Adrenal gland (tissue), 9 donors: ENCODE measurements at regions not wholly inside any gene's neighbourhood (a gene's known extent, or its start where the extent isn't known, plus 50 kb on each side); places are given as distances from the start of the nearest gene placed in this dataset.

Source experiments
- DNase-seq, 7 donors: peaks; one replicate each; pipeline ENCODE4 v3.0.0-alpha.2; 2019 to 2020
- H3K27ac ChIP-seq, 5 donors: fragments of 200-600 bp; sonication (generic) in 4 of 5; 1 replicate in 3 of 5; 2 replicates in 2 of 5; pipeline versions ENCODE4 v1.5.1 to v1.8.0; 2016 to 2020; ENCODE audit warnings: mild to moderate bottlenecking in 1 of 5
- H3K27me3 ChIP-seq: fragments of 200-600 bp; 2 replicates; pipeline ENCODE4 v1.8.0; 2021
- H3K36me3 ChIP-seq, 2 donors: fragments of 200-600 bp; replicated peaks in 1 of 2; 1 replicate in 1 of 2; 2 replicates in 1 of 2; pipeline versions ENCODE4 v1.5.1 to v1.8.0; 2018 to 2022
- H3K4me1 ChIP-seq, 2 donors: fragments of 200-600 bp; replicated peaks in 1 of 2; 1 replicate in 1 of 2; 2 replicates in 1 of 2; pipeline versions ENCODE4 v1.5.1 to v1.8.0; 2018 to 2021
- H3K4me3 ChIP-seq, 4 donors: fragments of 200-600 bp; sonication (generic) in 3 of 4; one replicate each; pipeline ENCODE4 v1.5.1; 2016 to 2018
- H3K9me3 ChIP-seq, 3 donors: fragments of 200-600 bp; sonication (generic) in 1 of 3; replicated peaks in 1 of 3; 1 replicate in 2 of 3; 2 replicates in 1 of 3; pipeline versions ENCODE4 v1.5.1 to v1.8.0; 2016 to 2021
- POLR2A ChIP-seq, 2 donors: fragments of 450-650 bp; IDR thresholded peaks; one replicate each; pipeline ENCODE4 v1.6.1; 2017; ENCODE audit warnings: antibody characterized with exemption in 2 of 2, mild to moderate bottlenecking in 2 of 2, moderate library complexity in 1 of 2
- WGBS, 4 donors: extraction: QIAGEN DNeasy Blood & Tissue Kit in 2 of 4; methylation state at CpG; one replicate each; pipeline versions ENCODE4 v1.1.5 to v1.1.7; 2013 to 2017; 5-methylcytosine and 5-hydroxymethylcytosine counted together
- intact Hi-C, 2 donors: fragments of 100-400 bp; cut with DNase I; formaldehyde crosslinking; loops; one replicate each; pipeline versions ENCODE4 v1.14.1 to v1.15.0; 2022 to 2023
- TF ChIP-seq, protein P1 (sequence below), 6 experiments: fragments of 450-650 bp in 4 of 6; fragments of 200-600 bp in 2 of 6; sonication (generic) in 1 of 6; IDR thresholded peaks; 1 replicate in 5 of 6; 2 replicates in 1 of 6; pipeline versions ENCODE4 v1.5.1 to v1.8.0; 2016 to 2021; ENCODE audit warnings: antibody characterized with exemption in 6 of 6, mild to moderate bottlenecking in 2 of 6, moderate library complexity in 1 of 6
- donor health status: healthy with polysubstance abuse.
- donor health status: Bipolar disorder and iron deficiency.
- donor health status: DM: yes; HTN: yes; CAD: no.
- donor health status: DM: no; HTN: no; CAD: no.
- donor health status: DM: no; HTN: no; CAD: no.

GRCh38 chr5:96075579-96076289 lies 114.1 kb upstream of the ELL2 start:
- Histone ChIP-seq H3K4me3 (no peak overlapping the region), H3K9me3 (no peaks in the 10 kb centered on the region), H3K36me3 (no peaks in the 10 kb centered on the region), H3K4me1 (no peaks in the 10 kb centered on the region), H3K27me3 (no peaks in the 10 kb centered on the region), H3K27ac (no peak overlapping the region)
- intact Hi-C loops: no loop called here
- no peak for DNase-seq
- 43 to 49% (median 46%) methylated on average over 2 of the region's 2 CpGs for WGBS, 4 donors
- no peak for TF ChIP-seq POLR2A (IDR thresholded peaks at IDR 0.05)
- TF ChIP-seq, protein P1, sequence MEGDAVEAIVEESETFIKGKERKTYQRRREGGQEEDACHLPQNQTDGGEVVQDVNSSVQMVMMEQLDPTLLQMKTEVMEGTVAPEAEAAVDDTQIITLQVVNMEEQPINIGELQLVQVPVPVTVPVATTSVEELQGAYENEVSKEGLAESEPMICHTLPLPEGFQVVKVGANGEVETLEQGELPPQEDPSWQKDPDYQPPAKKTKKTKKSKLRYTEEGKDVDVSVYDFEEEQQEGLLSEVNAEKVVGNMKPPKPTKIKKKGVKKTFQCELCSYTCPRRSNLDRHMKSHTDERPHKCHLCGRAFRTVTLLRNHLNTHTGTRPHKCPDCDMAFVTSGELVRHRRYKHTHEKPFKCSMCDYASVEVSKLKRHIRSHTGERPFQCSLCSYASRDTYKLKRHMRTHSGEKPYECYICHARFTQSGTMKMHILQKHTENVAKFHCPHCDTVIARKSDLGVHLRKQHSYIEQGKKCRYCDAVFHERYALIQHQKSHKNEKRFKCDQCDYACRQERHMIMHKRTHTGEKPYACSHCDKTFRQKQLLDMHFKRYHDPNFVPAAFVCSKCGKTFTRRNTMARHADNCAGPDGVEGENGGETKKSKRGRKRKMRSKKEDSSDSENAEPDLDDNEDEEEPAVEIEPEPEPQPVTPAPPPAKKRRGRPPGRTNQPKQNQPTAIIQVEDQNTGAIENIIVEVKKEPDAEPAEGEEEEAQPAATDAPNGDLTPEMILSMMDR (IDR thresholded peaks at IDR 0.05): no peak

DNA sequence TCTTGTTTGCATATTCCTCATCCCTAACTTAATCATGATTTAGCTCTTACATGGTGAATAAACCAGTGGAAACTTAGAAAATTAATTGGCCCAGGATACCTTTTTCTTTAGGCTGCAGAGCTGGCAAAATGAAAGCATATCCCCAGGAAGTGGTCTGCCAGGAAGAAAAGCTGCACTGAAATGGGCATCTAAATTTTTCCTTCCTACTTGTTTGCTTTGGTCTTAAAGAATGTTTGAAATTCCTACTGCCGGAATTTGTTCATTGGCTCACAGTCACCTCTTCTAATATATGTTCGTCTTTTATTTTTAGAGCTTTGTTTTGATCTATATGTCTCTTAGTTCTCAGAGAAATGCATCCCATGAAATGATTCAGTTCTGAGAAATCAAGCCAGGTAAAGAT lies 113.2 kb upstream of the ELL2 start:
- no peaks in the 10 kb centered on the region for H3K27me3 ChIP-seq
- no peaks in the 10 kb centered on the region for H3K36me3 ChIP-seq
- no peaks in the 10 kb centered on the region for H3K9me3 ChIP-seq
- no peak for TF ChIP-seq POLR2A (IDR thresholded peaks at IDR 0.05)
- TF ChIP-seq, protein P1 (IDR thresholded peaks at IDR 0.05): no peak
- no peak overlapping the region for H3K27ac ChIP-seq
- no peaks in the 10 kb centered on the region for H3K4me1 ChIP-seq
- no peak for DNase-seq
- intact Hi-C loops: no loop called here
- no peak overlapping the region for H3K4me3 ChIP-seq
- WGBS, 4 donors: 71 to 84% (median 74%) methylated on average over 2 of the region's 2 CpGs

DNA sequence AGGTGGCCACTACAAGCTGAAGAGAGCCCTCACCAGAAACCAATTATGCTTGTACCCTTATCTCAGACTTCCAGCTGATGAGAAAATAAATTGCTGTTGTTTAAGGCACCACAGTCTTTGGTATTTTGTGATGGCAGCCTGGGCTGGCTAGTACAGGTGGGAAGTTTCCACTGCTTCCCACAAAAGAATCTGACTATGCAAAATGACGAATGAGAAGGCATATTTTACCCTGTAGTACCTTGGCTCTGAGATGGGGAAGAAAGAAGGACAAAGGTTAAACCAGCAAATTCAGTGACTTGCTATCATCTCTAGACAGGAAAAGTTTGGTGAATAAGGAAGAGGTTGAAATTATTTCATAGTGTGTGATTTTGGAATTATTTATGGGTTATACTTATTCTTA lies 112.8 kb upstream of the ELL2 start:
- Histone ChIP-seq H3K9me3 (no peaks in the 10 kb centered on the region), H3K36me3 (no peaks in the 10 kb centered on the region), H3K27me3 (no peaks in the 10 kb centered on the region), H3K27ac (no peak overlapping the region), H3K4me1 (no peaks in the 10 kb centered on the region), H3K4me3 (no peak overlapping the region)
- WGBS, 4 donors: 58 to 77% (median 67%) methylated on average over 1 of the region's 1 CpG
- intact Hi-C loops: no loop called here
- DNase-seq: no peak
- TF ChIP-seq, protein P1 (IDR thresholded peaks at IDR 0.05): no peak
- TF ChIP-seq POLR2A (IDR thresholded peaks at IDR 0.05): no peak

GRCh38 chr5:96072791-96073165 lies 111.1 kb upstream of the ELL2 start:
- intact Hi-C loops: no loop called here
- Histone ChIP-seq H3K36me3 (no peaks in the 10 kb centered on the region), H3K4me3 (no peak overlapping the region)

More at GRCh38 chr5:96072791-96073165, 111.1 kb upstream of the ELL2 start:
- TF ChIP-seq, protein P1 (IDR thresholded peaks at IDR 0.05): no peak
- no peak for TF ChIP-seq POLR2A (IDR thresholded peaks at IDR 0.05)
- no peaks in the 10 kb centered on the region for H3K27me3 ChIP-seq
- no peaks in the 10 kb centered on the region for H3K9me3 ChIP-seq
- no peak for DNase-seq
- H3K4me1 ChIP-seq: no peaks in the 10 kb centered on the region
- H3K27ac ChIP-seq: no peak overlapping the region
- 77 to 85% (median 85%) methylated on average over 3 of the region's 3 CpGs for WGBS, 4 donors
